OCI-LY1 (cell line): ENCODE measurements at regions not wholly inside any gene's neighbourhood (a gene's known extent, or its start where the extent isn't known, plus 50 kb on each side); places are given as distances from the start of the nearest gene placed in this dataset.
"Not testable (repeated sequence)": the region's sequence is repeated elsewhere in the genome, so short reads cannot be mapped to it uniquely, and the experiment has no call there.

Experiments
- H2AFZ ChIP-seq: fragments of 200-600 bp; sonication (generic), shearing (Covaris generic); 2 replicates; pipeline ENCODE4 v1.6.0; 2014; ENCODE audit warnings: antibody characterized with exemption, mild to moderate bottlenecking, low read length
- H3F3A ChIP-seq: fragments of 200-600 bp; sonication (generic), shearing (Covaris generic); 2 replicates; pipeline ENCODE4 v1.6.0; 2014; ENCODE audit warnings: mild to moderate bottlenecking, antibody characterized with exemption, low read length, moderate library complexity; ENCODE audit not compliant: insufficient read depth
- H3K27ac ChIP-seq: fragments of 200-600 bp; sonication (generic); 2 replicates; pipeline ENCODE4 v1.5.1; 2014; ENCODE audit warnings: low read length, mixed run types, mild to moderate bottlenecking, low read depth; ENCODE audit not compliant: poor library complexity, severe bottlenecking
- H3K27me3 ChIP-seq: fragments of 200-600 bp; sonication (generic); 2 replicates; pipeline ENCODE4 v1.6.0; 2014; ENCODE audit warnings: antibody characterized with exemption, mild to moderate bottlenecking, low read length, moderate library complexity; ENCODE audit not compliant: insufficient read depth
- H3K36me3 ChIP-seq: fragments of 200-600 bp; sonication (generic); 2 replicates; pipeline ENCODE4 v1.6.1; 2014; ENCODE audit warnings: mild to moderate bottlenecking, antibody characterized with exemption, low read length, moderate library complexity, mixed read lengths; ENCODE audit not compliant: insufficient read depth
- H3K4me1 ChIP-seq: fragments of 200-600 bp; sonication (generic); 2 replicates; pipeline ENCODE4 v1.5.1; 2014; ENCODE audit warnings: mild to moderate bottlenecking, low read length, moderate library complexity; ENCODE audit not compliant: insufficient read depth, severe bottlenecking
- H3K4me2 ChIP-seq: fragments of 200-600 bp; sonication (generic), shearing (Covaris generic); 2 replicates; pipeline ENCODE4 v1.6.1; 2014; ENCODE audit warnings: low read length
- H3K4me3 ChIP-seq: fragments of 200-600 bp; sonication (generic); 2 replicates; pipeline ENCODE4 v1.5.1; 2014; ENCODE audit warnings: low read length, low read depth, mild to moderate bottlenecking, mixed read lengths; ENCODE audit not compliant: poor library complexity, severe bottlenecking
- H3K79me2 ChIP-seq: fragments of 200-600 bp; shearing (Covaris generic); 2 replicates; pipeline ENCODE4 v1.6.1; 2016; ENCODE audit warnings: mixed run types, low read length, mixed read lengths; ENCODE audit not compliant: insufficient read depth
- H3K9ac ChIP-seq: fragments of 200-600 bp; sonication (generic), shearing (Covaris generic); 2 replicates; pipeline ENCODE4 v1.6.1; 2014; ENCODE audit warnings: mild to moderate bottlenecking, low read length, mixed read lengths
- H3K9me2 ChIP-seq: fragments of 200-600 bp; sonication (generic), shearing (Covaris generic); 2 replicates; pipeline ENCODE4 v1.6.1; 2014; ENCODE audit warnings: low read depth, mild to moderate bottlenecking, low read length, mixed read lengths
- H3K9me3 ChIP-seq: fragments of 200-600 bp; shearing (Covaris generic); 2 replicates; pipeline ENCODE4 v1.6.1; 2014; ENCODE audit warnings: low read length, mixed read lengths
- H4K20me1 ChIP-seq: fragments of 200-600 bp; sonication (generic), shearing (Covaris generic); 2 replicates; pipeline ENCODE4 v1.6.0; 2016; ENCODE audit warnings: mild to moderate bottlenecking, low read length; ENCODE audit not compliant: insufficient read depth
- CTCF ChIP-seq: fragments of 200-600 bp; sonication (generic), shearing (Covaris generic); IDR thresholded peaks from 2 replicates; pipeline ENCODE4 v1.5.1; 2017; ENCODE audit warnings: mild to moderate bottlenecking, antibody characterized with exemption, low read length, moderate library complexity, mixed read lengths
- EZH2 ChIP-seq: fragments of 200-600 bp; sonication (generic), shearing (Covaris generic); IDR thresholded peaks from 2 replicates; pipeline ENCODE4 v1.8.0; 2017; ENCODE audit warnings: borderline replicate concordance, mixed run types, mild to moderate bottlenecking, antibody characterized with exemption, low read length, moderate library complexity, mixed read lengths

- no peaks in the 10 kb centered on the region for H3K36me3 ChIP-seq
- no peaks in the 10 kb centered on the region for H3K79me2 ChIP-seq
- H3K9me3 ChIP-seq, result no peaks in the 10 kb centered on the region
- H3K4me2 ChIP-seq, result no peak overlapping the region
- no peak overlapping the region for H3K4me3 ChIP-seq
- H3K9me2 ChIP-seq, result no peaks in the 10 kb centered on the region
- no peaks in the 10 kb centered on the region for H4K20me1 ChIP-seq
- no peak for TF ChIP-seq CTCF
- no peak for TF ChIP-seq EZH2
- no peak overlapping the region for H3K27ac ChIP-seq
- H3F3A ChIP-seq, result no peaks in the 10 kb centered on the region
- H3K4me1 ChIP-seq, result no peaks in the 10 kb centered on the region
- H3K9ac ChIP-seq, result no peak overlapping the region
- no peak overlapping the region for H2AFZ ChIP-seq
- H3K27me3 ChIP-seq, result no peaks in the 10 kb centered on the region
These were observed 716.2 kb upstream of the ZP4 start for GRCh38 chr1:238606896-238607295.

GRCh38 chr1:238606457-238606856 lies 715.7 kb upstream of the ZP4 start:
- no peaks in the 10 kb centered on the region for H3K4me1 ChIP-seq
- H3K9me3 ChIP-seq, result no peaks in the 10 kb centered on the region
- no peak overlapping the region for H3K27ac ChIP-seq
- H3K9me2 ChIP-seq, result no peaks in the 10 kb centered on the region
- no peaks in the 10 kb centered on the region for H3F3A ChIP-seq
- no peak overlapping the region for H3K4me2 ChIP-seq
- H3K4me3 ChIP-seq, result no peak overlapping the region
- no peaks in the 10 kb centered on the region for H3K79me2 ChIP-seq
- H2AFZ ChIP-seq, result no peak overlapping the region
- TF ChIP-seq EZH2 (no peak), CTCF (no peak)
- no peaks in the 10 kb centered on the region for H3K27me3 ChIP-seq
- no peaks in the 10 kb centered on the region for H3K36me3 ChIP-seq
- H3K9ac ChIP-seq, result no peak overlapping the region
- H4K20me1 ChIP-seq, result no peaks in the 10 kb centered on the region

- H3K79me2 ChIP-seq, result no peaks in the 10 kb centered on the region
- H3K36me3 ChIP-seq, result no peaks in the 10 kb centered on the region
- H4K20me1 ChIP-seq, result no peaks in the 10 kb centered on the region
- H3K27me3 ChIP-seq, result no peaks in the 10 kb centered on the region
- no peaks in the 10 kb centered on the region for H3F3A ChIP-seq
- no peak overlapping the region for H3K4me3 ChIP-seq
- H2AFZ ChIP-seq, result no peak overlapping the region
- H3K9me2 ChIP-seq, result no peaks in the 10 kb centered on the region
- no peaks in the 10 kb centered on the region for H3K9me3 ChIP-seq
- H3K4me2 ChIP-seq, result no peak overlapping the region
- TF ChIP-seq EZH2 (no peak), CTCF (no peak)
- H3K27ac ChIP-seq, result no peak overlapping the region
- H3K9ac ChIP-seq, result no peak overlapping the region
- H3K4me1 ChIP-seq, result no peaks in the 10 kb centered on the region
These were observed 713.6 kb upstream of the ZP4 start for GRCh38 chr1:238604357-238604756.

GRCh38 chr1:238601604-238602003 lies 710.9 kb upstream of the ZP4 start:
- H3K79me2 ChIP-seq, H3K27ac ChIP-seq, H3K4me3 ChIP-seq, H3K9ac ChIP-seq, H4K20me1 ChIP-seq, H3K9me2 ChIP-seq, H3K9me3 ChIP-seq, H3K36me3 ChIP-seq, H2AFZ ChIP-seq, H3K4me1 ChIP-seq, H3F3A ChIP-seq, H3K27me3 ChIP-seq, H3K4me2 ChIP-seq: not testable (repeated sequence)
